WTC11 (cell line): ENCODE measurements at regions not wholly inside any gene's neighbourhood (a gene's known extent, or its start where the extent isn't known, plus 50 kb on each side); places are given as distances from the start of the nearest gene placed in this dataset.

Source experiments
- ATAC-seq: fragments of 200-7000 bp; cut with Tn5 transposase; 2 replicates; pipeline ENCODE4 v1.10.0; 2021; ENCODE audit warnings: mild to moderate bottlenecking, moderate library complexity
- CTCF ChIA-PET: fragments of 300-600 bp; sonication (Branson Sonifier 250); formaldehyde crosslinking; loops from one replicate; lab custom pipeline; 2021; ENCODE audit warnings: antibody characterized with exemption; lab: Charles Lee
- POLR2A ChIA-PET: fragments of 350-600 bp; sonication (Branson Sonifier 250); formaldehyde crosslinking; loops from one replicate; lab custom pipeline; 2021; ENCODE audit warnings: antibody characterized with exemption; lab: Charles Lee
- DNase-seq: peaks from one replicate; pipeline ENCODE4 v3.0.0; 2021; ENCODE audit warnings: low spot score
- H3K27ac Mint-ChIP-seq: 2 replicates; pipeline ENCODE4 v1.8.0; 2021; ENCODE audit warnings: mixed read lengths
- H3K27me3 Mint-ChIP-seq: 2 replicates; pipeline ENCODE4 v1.8.0; 2021; ENCODE audit warnings: low read depth, mild to moderate bottlenecking, moderate library complexity, mixed read lengths
- H3K36me3 Mint-ChIP-seq: 2 replicates; pipeline ENCODE4 v1.8.0; 2021; ENCODE audit warnings: mixed read lengths
- H3K4me1 Mint-ChIP-seq: 2 replicates; pipeline ENCODE4 v1.8.0; 2022; ENCODE audit warnings: mixed read lengths
- H3K4me3 Mint-ChIP-seq: 2 replicates; pipeline ENCODE4 v1.8.0; 2021; ENCODE audit warnings: mild to moderate bottlenecking, moderate library complexity, mixed read lengths
- H3K9me3 Mint-ChIP-seq: 2 replicates; pipeline ENCODE4 v1.8.0; 2021; ENCODE audit warnings: mixed read lengths
- EMX1 ChIP-seq: fragments of 250-450 bp; sonication (Bioruptor Pico); IDR thresholded peaks from 2 replicates; pipeline ENCODE4 v1.8.0; 2021; ENCODE audit warnings: mild to moderate bottlenecking
- FOXP1 ChIP-seq: sonication (generic); formaldehyde crosslinking; IDR thresholded peaks from 2 replicates; pipeline ENCODE4 v1.8.0; 2022; ENCODE audit warnings: missing genetic modification reagents, mild to moderate bottlenecking, moderate library complexity, borderline replicate concordance
- IRF2 ChIP-seq: sonication (generic); formaldehyde crosslinking; IDR thresholded peaks from 2 replicates; pipeline ENCODE4 v1.8.0; 2022; ENCODE audit warnings: low read depth, missing genetic modification reagents, borderline replicate concordance
- NFATC4 ChIP-seq: fragments of 250-450 bp; sonication (Bioruptor Pico); IDR thresholded peaks from 2 replicates; pipeline ENCODE4 v1.9.0; 2021; ENCODE audit warnings: mild to moderate bottlenecking
- NFYB ChIP-seq: sonication (generic); formaldehyde crosslinking; conservative IDR thresholded peaks from 2 replicates; pipeline ENCODE4 v1.8.0; 2022; ENCODE audit warnings: low read depth, missing genetic modification reagents
- NR1H2 ChIP-seq: sonication (generic); formaldehyde crosslinking; IDR thresholded peaks from 2 replicates; pipeline ENCODE4 v1.9.0; 2021; ENCODE audit warnings: mild to moderate bottlenecking, moderate library complexity, missing genetic modification reagents
- PRRX2 ChIP-seq: fragments of 250-450 bp; sonication (Bioruptor Pico); IDR thresholded peaks from 2 replicates; pipeline ENCODE4 v1.8.0; 2021; ENCODE audit warnings: mild to moderate bottlenecking
- RORB ChIP-seq: fragments of 250-450 bp; sonication (Bioruptor Pico); IDR thresholded peaks from 2 replicates; pipeline ENCODE4 v1.9.0; 2021; ENCODE audit warnings: mild to moderate bottlenecking
- SP1 ChIP-seq: sonication (generic); formaldehyde crosslinking; conservative IDR thresholded peaks from 2 replicates; pipeline ENCODE4 v1.8.1; 2022; ENCODE audit warnings: missing genetic modification reagents
- ZNF138 ChIP-seq: sonication (generic); formaldehyde crosslinking; conservative IDR thresholded peaks from 2 replicates; pipeline ENCODE4 v1.8.1; 2022; ENCODE audit warnings: mild to moderate bottlenecking, moderate library complexity, missing genetic modification reagents
- ZNF232 ChIP-seq: sonication (generic); formaldehyde crosslinking; IDR thresholded peaks from 2 replicates; pipeline ENCODE4 v1.8.0; 2022; ENCODE audit warnings: mild to moderate bottlenecking, missing genetic modification reagents
- ZNF416 ChIP-seq: fragments of 250-450 bp; sonication (Bioruptor Pico); IDR thresholded peaks from 2 replicates; pipeline ENCODE4 v1.9.0; 2021; ENCODE audit warnings: mild to moderate bottlenecking, inconsistent platforms
- TF ChIP-seq, protein P1 (sequence below): sonication (generic); formaldehyde crosslinking; IDR thresholded peaks from 2 replicates; pipeline ENCODE4 v1.8.0; 2022; ENCODE audit warnings: mild to moderate bottlenecking, missing genetic modification reagents
- TF ChIP-seq, protein P2 (sequence below): sonication (generic); formaldehyde crosslinking; IDR thresholded peaks from 2 replicates; pipeline ENCODE4 v1.8.0; 2023; ENCODE audit warnings: mild to moderate bottlenecking, missing genetic modification reagents
- TF ChIP-seq, protein P3 (sequence below): sonication (generic); formaldehyde crosslinking; IDR thresholded peaks from 2 replicates; pipeline ENCODE4 v1.8.1; 2023; ENCODE audit warnings: mild to moderate bottlenecking, missing genetic modification reagents, moderate library complexity
- TF ChIP-seq, protein P4 (sequence below): sonication (generic); formaldehyde crosslinking; IDR thresholded peaks from 2 replicates; pipeline ENCODE4 v1.8.1; 2022; ENCODE audit warnings: mild to moderate bottlenecking, moderate library complexity, missing genetic modification reagents
- TF ChIP-seq, protein P5 (sequence below): sonication (generic); formaldehyde crosslinking; IDR thresholded peaks from 2 replicates; pipeline ENCODE4 v1.8.1; 2022; ENCODE audit warnings: low read depth, mild to moderate bottlenecking, moderate library complexity, missing genetic modification reagents, borderline replicate concordance
- TF ChIP-seq, protein P6 (sequence below): sonication (generic); formaldehyde crosslinking; IDR thresholded peaks from 2 replicates; pipeline ENCODE4 v1.8.1; 2023; ENCODE audit warnings: mild to moderate bottlenecking, missing genetic modification reagents, borderline replicate concordance
- TF ChIP-seq, protein P7 (sequence below): sonication (generic); formaldehyde crosslinking; IDR thresholded peaks from 2 replicates; pipeline ENCODE4 v1.8.1; 2022; ENCODE audit warnings: low read depth, missing genetic modification reagents, borderline replicate concordance

DNA sequence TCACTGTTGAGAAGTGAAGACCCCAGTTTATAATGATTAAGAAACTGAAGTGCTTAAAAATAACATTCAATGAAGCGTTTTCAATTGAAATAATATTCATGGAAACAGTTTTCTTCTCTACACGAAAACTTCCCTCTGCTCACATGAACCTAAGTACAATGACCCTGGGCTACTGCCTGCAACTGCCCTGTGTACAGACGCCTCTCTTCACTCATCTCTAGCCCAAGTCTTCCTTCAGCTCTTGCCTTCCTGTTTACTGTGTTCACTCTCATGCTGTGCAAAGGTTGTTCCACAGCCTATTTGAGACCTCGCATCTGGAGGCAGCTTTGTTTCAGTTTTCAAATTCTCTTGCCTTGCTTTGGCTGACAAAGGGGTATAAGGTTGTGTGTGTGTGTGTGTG, 100.8 kb downstream of the GRIN2B start:
- TF ChIP-seq NR1H2 (no peak), PRRX2 (CRISPR knock-in tag) (no peak), NFYB (CRISPR knock-in tag) (no peak), ZNF232 (no peak), SP1 (CRISPR knock-in tag) (no peak), NFATC4 (CRISPR knock-in tag) (no peak), EMX1 (CRISPR knock-in tag) (no peak), RORB (CRISPR knock-in tag) (no peak)
- TF ChIP-seq, protein P1, sequence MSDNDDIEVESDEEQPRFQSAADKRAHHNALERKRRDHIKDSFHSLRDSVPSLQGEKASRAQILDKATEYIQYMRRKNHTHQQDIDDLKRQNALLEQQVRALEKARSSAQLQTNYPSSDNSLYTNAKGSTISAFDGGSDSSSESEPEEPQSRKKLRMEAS (CRISPR knock-in tag): no peak
- TF ChIP-seq, protein P2, sequence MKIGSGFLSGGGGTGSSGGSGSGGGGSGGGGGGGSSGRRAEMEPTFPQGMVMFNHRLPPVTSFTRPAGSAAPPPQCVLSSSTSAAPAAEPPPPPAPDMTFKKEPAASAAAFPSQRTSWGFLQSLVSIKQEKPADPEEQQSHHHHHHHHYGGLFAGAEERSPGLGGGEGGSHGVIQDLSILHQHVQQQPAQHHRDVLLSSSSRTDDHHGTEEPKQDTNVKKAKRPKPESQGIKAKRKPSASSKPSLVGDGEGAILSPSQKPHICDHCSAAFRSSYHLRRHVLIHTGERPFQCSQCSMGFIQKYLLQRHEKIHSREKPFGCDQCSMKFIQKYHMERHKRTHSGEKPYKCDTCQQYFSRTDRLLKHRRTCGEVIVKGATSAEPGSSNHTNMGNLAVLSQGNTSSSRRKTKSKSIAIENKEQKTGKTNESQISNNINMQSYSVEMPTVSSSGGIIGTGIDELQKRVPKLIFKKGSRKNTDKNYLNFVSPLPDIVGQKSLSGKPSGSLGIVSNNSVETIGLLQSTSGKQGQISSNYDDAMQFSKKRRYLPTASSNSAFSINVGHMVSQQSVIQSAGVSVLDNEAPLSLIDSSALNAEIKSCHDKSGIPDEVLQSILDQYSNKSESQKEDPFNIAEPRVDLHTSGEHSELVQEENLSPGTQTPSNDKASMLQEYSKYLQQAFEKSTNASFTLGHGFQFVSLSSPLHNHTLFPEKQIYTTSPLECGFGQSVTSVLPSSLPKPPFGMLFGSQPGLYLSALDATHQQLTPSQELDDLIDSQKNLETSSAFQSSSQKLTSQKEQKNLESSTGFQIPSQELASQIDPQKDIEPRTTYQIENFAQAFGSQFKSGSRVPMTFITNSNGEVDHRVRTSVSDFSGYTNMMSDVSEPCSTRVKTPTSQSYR (CRISPR knock-in tag): no peak
- TF ChIP-seq, protein P3, sequence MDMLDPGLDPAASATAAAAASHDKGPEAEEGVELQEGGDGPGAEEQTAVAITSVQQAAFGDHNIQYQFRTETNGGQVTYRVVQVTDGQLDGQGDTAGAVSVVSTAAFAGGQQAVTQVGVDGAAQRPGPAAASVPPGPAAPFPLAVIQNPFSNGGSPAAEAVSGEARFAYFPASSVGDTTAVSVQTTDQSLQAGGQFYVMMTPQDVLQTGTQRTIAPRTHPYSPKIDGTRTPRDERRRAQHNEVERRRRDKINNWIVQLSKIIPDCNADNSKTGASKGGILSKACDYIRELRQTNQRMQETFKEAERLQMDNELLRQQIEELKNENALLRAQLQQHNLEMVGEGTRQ (CRISPR knock-in tag): no peak
- TF ChIP-seq, protein P4, sequence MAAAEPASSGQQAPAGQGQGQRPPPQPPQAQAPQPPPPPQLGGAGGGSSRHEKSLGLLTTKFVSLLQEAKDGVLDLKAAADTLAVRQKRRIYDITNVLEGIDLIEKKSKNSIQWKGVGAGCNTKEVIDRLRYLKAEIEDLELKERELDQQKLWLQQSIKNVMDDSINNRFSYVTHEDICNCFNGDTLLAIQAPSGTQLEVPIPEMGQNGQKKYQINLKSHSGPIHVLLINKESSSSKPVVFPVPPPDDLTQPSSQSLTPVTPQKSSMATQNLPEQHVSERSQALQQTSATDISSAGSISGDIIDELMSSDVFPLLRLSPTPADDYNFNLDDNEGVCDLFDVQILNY (CRISPR knock-in tag): no peak
- TF ChIP-seq, protein P5, sequence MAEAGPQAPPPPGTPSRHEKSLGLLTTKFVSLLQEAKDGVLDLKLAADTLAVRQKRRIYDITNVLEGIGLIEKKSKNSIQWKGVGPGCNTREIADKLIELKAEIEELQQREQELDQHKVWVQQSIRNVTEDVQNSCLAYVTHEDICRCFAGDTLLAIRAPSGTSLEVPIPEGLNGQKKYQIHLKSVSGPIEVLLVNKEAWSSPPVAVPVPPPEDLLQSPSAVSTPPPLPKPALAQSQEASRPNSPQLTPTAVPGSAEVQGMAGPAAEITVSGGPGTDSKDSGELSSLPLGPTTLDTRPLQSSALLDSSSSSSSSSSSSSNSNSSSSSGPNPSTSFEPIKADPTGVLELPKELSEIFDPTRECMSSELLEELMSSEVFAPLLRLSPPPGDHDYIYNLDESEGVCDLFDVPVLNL: no peak
- DNase-seq (no peak), ATAC-seq (no peak)
- H3K27ac Mint-ChIP-seq: no peak overlapping the region
- peaks cover 3% of the 10 kb centered on the region for H3K4me1 Mint-ChIP-seq
- ChIA-PET POLR2A (interaction anchor here (0.8 to 1.0 kb wide), 2 partner anchors 61 to 120 kb away, joined by 3 read pairs; no protein-coding TSS in a partner anchor), CTCF (interaction anchor here (1.6 to 3.3 kb wide), 3 partner anchors 17 to 101 kb away, joined by 5 to 9 read pairs (median 7); no protein-coding TSS in a partner anchor)
- no peaks in the 10 kb centered on the region for H3K9me3 Mint-ChIP-seq
- H3K27me3 Mint-ChIP-seq: no peaks in the 10 kb centered on the region
- H3K36me3 Mint-ChIP-seq: no peaks in the 10 kb centered on the region
- no peak overlapping the region for H3K4me3 Mint-ChIP-seq

DNA sequence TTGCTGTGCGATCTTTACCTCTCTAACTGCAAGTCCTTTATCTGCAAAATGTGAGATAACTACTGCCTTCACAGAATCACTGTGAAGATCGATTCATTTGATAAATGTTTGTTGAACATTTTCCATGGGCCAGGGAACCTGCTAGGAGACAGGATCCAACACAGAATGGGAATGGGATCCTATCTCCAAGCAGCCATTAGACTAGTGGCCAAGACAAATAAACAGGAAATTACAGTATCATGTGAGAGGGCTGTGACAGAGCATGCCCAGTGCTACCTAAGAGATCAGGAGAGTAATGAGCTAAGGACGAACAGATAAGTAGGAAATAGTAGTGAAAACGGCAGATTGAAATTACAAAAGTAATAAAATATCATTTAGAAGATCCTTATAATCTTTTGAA, 105.7 kb downstream of the GRIN2B start:
- peak; percentile 46; the same call in 1 of the 2 replicates for ATAC-seq
- no peak overlapping the region for H3K27ac Mint-ChIP-seq
- CTCF ChIA-PET: interaction anchor here (1.0 to 1.2 kb wide), 2 partner anchors 12 to 107 kb away, joined by 3 to 6 read pairs; no protein-coding TSS in a partner anchor

DNA sequence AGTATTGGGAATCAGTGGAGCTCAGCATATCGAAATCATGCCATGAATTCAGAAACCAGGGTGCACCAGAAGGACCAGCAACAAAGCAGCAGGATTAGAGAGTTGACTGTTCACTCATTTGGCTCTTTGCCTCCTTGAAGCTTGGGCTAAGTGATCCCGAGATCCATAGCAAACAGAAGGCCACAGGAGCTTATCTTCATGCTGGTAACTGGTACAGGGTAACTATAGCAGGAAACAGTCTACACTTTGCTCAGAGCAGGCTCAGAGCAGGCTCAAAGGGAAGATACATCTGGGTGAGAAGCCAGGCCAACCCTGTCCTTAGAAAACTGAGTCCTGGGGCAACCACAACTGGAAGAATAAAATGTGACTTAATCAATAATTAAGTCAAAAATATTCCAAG, 111.1 kb downstream of the GRIN2B start:
- no peaks in the 10 kb centered on the region; the same call in 1 of the 2 replicates for H3K27me3 Mint-ChIP-seq
- POLR2A ChIA-PET: no interaction called here
- H3K27ac Mint-ChIP-seq: no peak overlapping the region
- H3K4me3 Mint-ChIP-seq: no peak overlapping the region
- TF ChIP-seq, protein P6, sequence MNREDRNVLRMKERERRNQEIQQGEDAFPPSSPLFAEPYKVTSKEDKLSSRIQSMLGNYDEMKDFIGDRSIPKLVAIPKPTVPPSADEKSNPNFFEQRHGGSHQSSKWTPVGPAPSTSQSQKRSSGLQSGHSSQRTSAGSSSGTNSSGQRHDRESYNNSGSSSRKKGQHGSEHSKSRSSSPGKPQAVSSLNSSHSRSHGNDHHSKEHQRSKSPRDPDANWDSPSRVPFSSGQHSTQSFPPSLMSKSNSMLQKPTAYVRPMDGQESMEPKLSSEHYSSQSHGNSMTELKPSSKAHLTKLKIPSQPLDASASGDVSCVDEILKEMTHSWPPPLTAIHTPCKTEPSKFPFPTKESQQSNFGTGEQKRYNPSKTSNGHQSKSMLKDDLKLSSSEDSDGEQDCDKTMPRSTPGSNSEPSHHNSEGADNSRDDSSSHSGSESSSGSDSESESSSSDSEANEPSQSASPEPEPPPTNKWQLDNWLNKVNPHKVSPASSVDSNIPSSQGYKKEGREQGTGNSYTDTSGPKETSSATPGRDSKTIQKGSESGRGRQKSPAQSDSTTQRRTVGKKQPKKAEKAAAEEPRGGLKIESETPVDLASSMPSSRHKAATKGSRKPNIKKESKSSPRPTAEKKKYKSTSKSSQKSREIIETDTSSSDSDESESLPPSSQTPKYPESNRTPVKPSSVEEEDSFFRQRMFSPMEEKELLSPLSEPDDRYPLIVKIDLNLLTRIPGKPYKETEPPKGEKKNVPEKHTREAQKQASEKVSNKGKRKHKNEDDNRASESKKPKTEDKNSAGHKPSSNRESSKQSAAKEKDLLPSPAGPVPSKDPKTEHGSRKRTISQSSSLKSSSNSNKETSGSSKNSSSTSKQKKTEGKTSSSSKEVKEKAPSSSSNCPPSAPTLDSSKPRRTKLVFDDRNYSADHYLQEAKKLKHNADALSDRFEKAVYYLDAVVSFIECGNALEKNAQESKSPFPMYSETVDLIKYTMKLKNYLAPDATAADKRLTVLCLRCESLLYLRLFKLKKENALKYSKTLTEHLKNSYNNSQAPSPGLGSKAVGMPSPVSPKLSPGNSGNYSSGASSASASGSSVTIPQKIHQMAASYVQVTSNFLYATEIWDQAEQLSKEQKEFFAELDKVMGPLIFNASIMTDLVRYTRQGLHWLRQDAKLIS (CRISPR knock-in tag): no peak
- TF ChIP-seq IRF2 (CRISPR knock-in tag): no peak
- no peak for TF ChIP-seq ZNF416 (CRISPR knock-in tag)
- TF ChIP-seq RORB (CRISPR knock-in tag): no peak
- TF ChIP-seq NFYB (CRISPR knock-in tag): no peak
- TF ChIP-seq, protein P7, sequence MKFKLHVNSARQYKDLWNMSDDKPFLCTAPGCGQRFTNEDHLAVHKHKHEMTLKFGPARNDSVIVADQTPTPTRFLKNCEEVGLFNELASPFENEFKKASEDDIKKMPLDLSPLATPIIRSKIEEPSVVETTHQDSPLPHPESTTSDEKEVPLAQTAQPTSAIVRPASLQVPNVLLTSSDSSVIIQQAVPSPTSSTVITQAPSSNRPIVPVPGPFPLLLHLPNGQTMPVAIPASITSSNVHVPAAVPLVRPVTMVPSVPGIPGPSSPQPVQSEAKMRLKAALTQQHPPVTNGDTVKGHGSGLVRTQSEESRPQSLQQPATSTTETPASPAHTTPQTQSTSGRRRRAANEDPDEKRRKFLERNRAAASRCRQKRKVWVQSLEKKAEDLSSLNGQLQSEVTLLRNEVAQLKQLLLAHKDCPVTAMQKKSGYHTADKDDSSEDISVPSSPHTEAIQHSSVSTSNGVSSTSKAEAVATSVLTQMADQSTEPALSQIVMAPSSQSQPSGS (CRISPR knock-in tag): no peak
- no peak for TF ChIP-seq ZNF138 (CRISPR knock-in tag)
- no peak for ATAC-seq
- CTCF ChIA-PET: interaction anchor here (0.5 to 1.8 kb wide), 3 partner anchors 86 to 112 kb away, joined by 3 to 10 read pairs (median 4); partner anchors contain the start of gene GRIN2B
- no peaks in the 10 kb centered on the region for H3K36me3 Mint-ChIP-seq
- DNase-seq: no peak
- H3K4me1 Mint-ChIP-seq: no peaks in the 10 kb centered on the region; the same call in 1 of the 2 replicates
- H3K9me3 Mint-ChIP-seq: no peaks in the 10 kb centered on the region

More for the DNA sequence above, 105.7 kb downstream of the GRIN2B start:
- POLR2A ChIA-PET: no interaction called here
- no peak for TF ChIP-seq FOXP1
- no peak for DNase-seq
- Mint-ChIP-seq H3K36me3 (no peaks in the 10 kb centered on the region), H3K4me1 (peaks cover 4% of the 10 kb centered on the region), H3K27me3 (no peaks in the 10 kb centered on the region), H3K9me3 (no peaks in the 10 kb centered on the region), H3K4me3 (no peak overlapping the region)
